ENCODE measurements at regions not wholly inside any gene's neighbourhood (a gene's known extent, or its start where the extent isn't known, plus 50 kb on each side); places are given as distances from the start of the nearest gene placed in this dataset.

- ATAC-seq, result no peak
Observed at GRCh38 chr6:40722553-40723258, 135.5 kb upstream of the LRFN2 start.

GRCh38 chr6:40722091-40722490, 134.9 kb upstream of the LRFN2 start:
- Histone ChIP-seq H3K9me3 (no peaks in the 10 kb centered on the region), H3K4me1 (peaks cover 10 to 11% of the 10 kb centered on the region in 2 donors), H3K36me3 (no peaks in the 10 kb centered on the region), H3K27ac (no peak overlapping the region), H3K27me3 (no peaks in the 10 kb centered on the region), H3K4me3 (no peak overlapping the region)
- intact Hi-C loops (cut with DNase I), result no loop called here
- DNase-seq (no peak), ATAC-seq (no peak)
- TF ChIP-seq, protein P1, sequence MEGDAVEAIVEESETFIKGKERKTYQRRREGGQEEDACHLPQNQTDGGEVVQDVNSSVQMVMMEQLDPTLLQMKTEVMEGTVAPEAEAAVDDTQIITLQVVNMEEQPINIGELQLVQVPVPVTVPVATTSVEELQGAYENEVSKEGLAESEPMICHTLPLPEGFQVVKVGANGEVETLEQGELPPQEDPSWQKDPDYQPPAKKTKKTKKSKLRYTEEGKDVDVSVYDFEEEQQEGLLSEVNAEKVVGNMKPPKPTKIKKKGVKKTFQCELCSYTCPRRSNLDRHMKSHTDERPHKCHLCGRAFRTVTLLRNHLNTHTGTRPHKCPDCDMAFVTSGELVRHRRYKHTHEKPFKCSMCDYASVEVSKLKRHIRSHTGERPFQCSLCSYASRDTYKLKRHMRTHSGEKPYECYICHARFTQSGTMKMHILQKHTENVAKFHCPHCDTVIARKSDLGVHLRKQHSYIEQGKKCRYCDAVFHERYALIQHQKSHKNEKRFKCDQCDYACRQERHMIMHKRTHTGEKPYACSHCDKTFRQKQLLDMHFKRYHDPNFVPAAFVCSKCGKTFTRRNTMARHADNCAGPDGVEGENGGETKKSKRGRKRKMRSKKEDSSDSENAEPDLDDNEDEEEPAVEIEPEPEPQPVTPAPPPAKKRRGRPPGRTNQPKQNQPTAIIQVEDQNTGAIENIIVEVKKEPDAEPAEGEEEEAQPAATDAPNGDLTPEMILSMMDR (IDR thresholded peaks at IDR 0.05), result no peak

More at GRCh38 chr6:40722553-40723258, 135.5 kb upstream of the LRFN2 start:
- peaks cover 10 to 11% of the 10 kb centered on the region in 2 donors for H3K4me1 ChIP-seq
- H3K4me3 ChIP-seq, result no peak overlapping the region
- no peaks in the 10 kb centered on the region for H3K9me3 ChIP-seq
- intact Hi-C loops (cut with DNase I), result no loop called here
- TF ChIP-seq, protein P1 (IDR thresholded peaks at IDR 0.05), result no peak
- no peaks in the 10 kb centered on the region for H3K27me3 ChIP-seq
- H3K36me3 ChIP-seq, result no peaks in the 10 kb centered on the region
- H3K27ac ChIP-seq, result no peak overlapping the region
- no peak for DNase-seq

GRCh38 chr6:40721271-40721952, 134.2 kb upstream of the LRFN2 start:
- Histone ChIP-seq H3K27ac (no peak overlapping the region), H3K36me3 (no peaks in the 10 kb centered on the region), H3K27me3 (no peaks in the 10 kb centered on the region), H3K4me1 (peaks cover 10 to 11% of the 10 kb centered on the region in 2 donors), H3K9me3 (no peaks in the 10 kb centered on the region), H3K4me3 (no peak overlapping the region)
- DNase-seq (no peak), ATAC-seq (no peak)
- TF ChIP-seq, protein P1 (IDR thresholded peaks at IDR 0.05), result no peak
- intact Hi-C loops (cut with DNase I), result no loop called here

GRCh38 chr6:40720375-40720748, 133.2 kb upstream of the LRFN2 start:
- intact Hi-C loops (cut with DNase I), result no loop called here
- TF ChIP-seq, protein P1 (IDR thresholded peaks at IDR 0.05), result no peak
- no peak overlapping the region for H3K27ac ChIP-seq
- no peaks in the 10 kb centered on the region for H3K36me3 ChIP-seq
- ATAC-seq (no peak), DNase-seq (no peak)
- peaks cover 10 to 11% of the 10 kb centered on the region in 2 donors for H3K4me1 ChIP-seq
- peaks cover 0 to 5% of the 10 kb centered on the region in 2 donors for H3K27me3 ChIP-seq
- H3K9me3 ChIP-seq, result no peaks in the 10 kb centered on the region
- no peak overlapping the region for H3K4me3 ChIP-seq

DNA sequence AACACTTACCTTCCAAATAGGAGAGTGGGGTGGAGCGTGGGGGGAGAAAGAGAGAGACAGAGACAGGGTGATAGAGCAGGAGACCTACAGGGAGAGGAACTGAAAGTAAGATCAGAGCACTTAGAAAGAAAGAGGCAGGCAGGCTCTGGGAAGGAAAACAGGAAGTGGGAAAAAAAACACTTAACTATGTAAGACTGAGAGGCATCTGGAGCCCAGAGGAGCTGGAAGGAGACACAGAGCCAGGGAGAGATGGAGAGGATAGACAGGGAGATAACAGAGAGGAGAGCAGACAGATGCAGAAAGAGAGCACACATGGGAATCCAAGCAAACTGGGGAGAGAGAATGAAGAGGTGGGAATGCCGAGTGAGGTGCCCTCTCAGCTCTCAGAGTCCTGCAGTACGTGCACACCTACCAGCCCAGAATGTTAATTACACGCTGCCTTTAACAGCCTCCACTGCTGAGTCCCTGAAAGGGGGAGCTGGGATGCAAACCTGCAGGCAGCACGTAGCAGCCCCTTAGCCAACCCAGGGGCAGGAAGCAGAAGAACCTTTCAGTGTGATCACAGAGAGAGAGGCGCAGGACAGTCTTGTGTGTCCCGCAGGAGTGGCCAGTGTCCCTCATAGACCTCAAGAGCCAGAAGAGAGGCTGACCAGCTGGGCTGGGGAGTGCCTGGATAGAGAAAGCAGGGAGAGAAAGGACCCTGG, 132.7 kb upstream of the LRFN2 start:
- peak; percentile 82 for ATAC-seq
- intact Hi-C loops (cut with DNase I), result no loop called here

More for the DNA sequence above, 132.7 kb upstream of the LRFN2 start:
- Histone ChIP-seq H3K4me3 (no peak overlapping the region), H3K27ac (peak overlapping the region in 1 of 2 donors; percentile 23), H3K36me3 (no peaks in the 10 kb centered on the region), H3K4me1 (peaks cover 10 to 11% of the 10 kb centered on the region in 2 donors), H3K9me3 (no peaks in the 10 kb centered on the region), H3K27me3 (peaks cover 0 to 6% of the 10 kb centered on the region in 2 donors)
- TF ChIP-seq, protein P1 (IDR thresholded peaks at IDR 0.05), result no peak
- DNase-seq, result peak in 2 of 4 donors; percentile 20 to 30
